NCI-H526 (cell line): ENCODE measurements at regions not wholly inside any gene's neighbourhood (a gene's known extent, or its start where the extent isn't known, plus 50 kb on each side); places are given as distances from the start of the nearest gene placed in this dataset.

Experiments used
- DNase-seq, 2 experiments: peaks; one replicate each; lab custom pipeline; 2025; lab: John Stamatoyannopoulos, UW

- no peak for DNase-seq
Measured at GRCh38 chr7:17608114-17608833, 309.8 kb downstream of the AHR start.

- no peak for DNase-seq
Measured at GRCh38 chr7:17611611-17612010, 313.2 kb downstream of the AHR start.

- no peak for DNase-seq
Measured at GRCh38 chr7:17613338-17614041, 315.0 kb downstream of the AHR start.

- DNase-seq = no peak
Measured at GRCh38 chr7:17617380-17617779, 318.9 kb downstream of the AHR start.

GRCh38 chr7:17617857-17618651 is 319.6 kb downstream of the AHR start:
- no peak for DNase-seq

GRCh38 chr7:17618652-17618974 is 320.2 kb downstream of the AHR start:
- DNase-seq = no peak

- no peak for DNase-seq
Measured at GRCh38 chr7:17619196-17619818, 320.9 kb downstream of the AHR start.

GRCh38 chr7:17620566-17620965 is 319.7 kb downstream of the SNX13 start:
- no peak for DNase-seq

- no peak for DNase-seq
Measured at GRCh38 chr7:17622451-17622850, 317.8 kb downstream of the SNX13 start.

- DNase-seq = no peak
Measured at GRCh38 chr7:17623546-17624185, 316.6 kb downstream of the SNX13 start.

GRCh38 chr7:17624379-17624778 is 315.9 kb downstream of the SNX13 start:
- DNase-seq = no peak

GRCh38 chr7:17625043-17625442 is 315.3 kb downstream of the SNX13 start:
- no peak for DNase-seq

- DNase-seq = no peak
Measured at GRCh38 chr7:17626235-17626634, 314.1 kb downstream of the SNX13 start.

GRCh38 chr7:17631061-17631460 is 309.2 kb downstream of the SNX13 start:
- no peak for DNase-seq

- DNase-seq = no peak
Measured at GRCh38 chr7:17632384-17632783, 307.9 kb downstream of the SNX13 start.

- DNase-seq = no peak
Measured at GRCh38 chr7:17633067-17633466, 307.2 kb downstream of the SNX13 start.

- no peak for DNase-seq
Measured at GRCh38 chr7:17638727-17639126, 301.6 kb downstream of the SNX13 start.

GRCh38 chr7:17640730-17641377 is 299.4 kb downstream of the SNX13 start:
- peak in 1 of 2 experiments; percentile 40 for DNase-seq

GRCh38 chr7:17645500-17645899 is 294.8 kb downstream of the SNX13 start:
- no peak for DNase-seq

GRCh38 chr7:17646253-17646956 is 293.9 kb downstream of the SNX13 start:
- no peak for DNase-seq

- no peak for DNase-seq
Measured at GRCh38 chr7:17651341-17651740, 289.0 kb downstream of the SNX13 start.
